SK-N-MC (cell line): ENCODE measurements at regions not wholly inside any gene's neighbourhood (a gene's known extent, or its start where the extent isn't known, plus 50 kb on each side); places are given as distances from the start of the nearest gene placed in this dataset.

Experiments
- EZH2 ChIP-seq: fragments of 200-600 bp; sonication (generic); IDR thresholded peaks from one replicate; pipeline ENCODE4 v1.6.1; 2017; ENCODE audit warnings: antibody characterized with exemption
- FOXP2 ChIP-seq: optimal IDR thresholded peaks from 2 replicates; pipeline ENCODE3; 2011; ENCODE audit warnings: mild to moderate bottlenecking, moderate library complexity; ENCODE audit not compliant: insufficient read depth; ENCODE audit errors: extremely low read length, control extremely low read depth
- POLR2AphosphoS5 ChIP-seq: IDR thresholded peaks from 2 replicates; pipeline ENCODE4 v1.6.1; 2012; ENCODE audit warnings: mild to moderate bottlenecking, low read depth, low read length, borderline replicate concordance

GRCh38 chr6:170112583-170112860 lies 178.4 kb downstream of the DLL1 start:
- no peak for TF ChIP-seq POLR2AphosphoS5
- TF ChIP-seq FOXP2, result no peak
- TF ChIP-seq EZH2, result no peak
